Left ventricle myocardium inferior (tissue), 1 donor: ENCODE measurements at regions not wholly inside any gene's neighbourhood (a gene's known extent, or its start where the extent isn't known, plus 50 kb on each side); places are given as distances from the start of the nearest gene placed in this dataset.

Experiments
- DNase-seq: peaks from one replicate; pipeline ENCODE4 v3.0.0-alpha.2; 2020
- H3K27ac ChIP-seq: fragments of 200-600 bp; replicated peaks from 2 replicates; pipeline ENCODE4 v1.8.0; 2021
- H3K27me3 ChIP-seq: fragments of 200-600 bp; 2 replicates; pipeline ENCODE4 v1.8.0; 2021; ENCODE audit warnings: low read depth
- H3K36me3 ChIP-seq: fragments of 200-600 bp; 2 replicates; pipeline ENCODE4 v1.8.0; 2021
- H3K4me1 ChIP-seq: fragments of 200-600 bp; 2 replicates; pipeline ENCODE4 v1.8.0; 2021
- H3K4me3 ChIP-seq: fragments of 200-600 bp; 2 replicates; pipeline ENCODE4 v1.8.0; 2021; ENCODE audit warnings: mild to moderate bottlenecking, moderate library complexity
- H3K9me3 ChIP-seq: fragments of 200-600 bp; replicated peaks from 2 replicates; pipeline ENCODE4 v1.8.0; 2021
- intact Hi-C: fragments of 100-400 bp; cut with micrococcal nuclease; formaldehyde crosslinking; loops from one replicate; pipeline ENCODE4 v1.11.0; 2022
- TF ChIP-seq, protein P1 (sequence below): fragments of 200-600 bp; IDR thresholded peaks from 2 replicates; pipeline ENCODE4 v1.8.0; 2021; ENCODE audit warnings: antibody characterized with exemption, mild to moderate bottlenecking, borderline replicate concordance
- donor health status: DM: no; HTN: yes; CAD: no; lungs with severe emphysema.

DNA sequence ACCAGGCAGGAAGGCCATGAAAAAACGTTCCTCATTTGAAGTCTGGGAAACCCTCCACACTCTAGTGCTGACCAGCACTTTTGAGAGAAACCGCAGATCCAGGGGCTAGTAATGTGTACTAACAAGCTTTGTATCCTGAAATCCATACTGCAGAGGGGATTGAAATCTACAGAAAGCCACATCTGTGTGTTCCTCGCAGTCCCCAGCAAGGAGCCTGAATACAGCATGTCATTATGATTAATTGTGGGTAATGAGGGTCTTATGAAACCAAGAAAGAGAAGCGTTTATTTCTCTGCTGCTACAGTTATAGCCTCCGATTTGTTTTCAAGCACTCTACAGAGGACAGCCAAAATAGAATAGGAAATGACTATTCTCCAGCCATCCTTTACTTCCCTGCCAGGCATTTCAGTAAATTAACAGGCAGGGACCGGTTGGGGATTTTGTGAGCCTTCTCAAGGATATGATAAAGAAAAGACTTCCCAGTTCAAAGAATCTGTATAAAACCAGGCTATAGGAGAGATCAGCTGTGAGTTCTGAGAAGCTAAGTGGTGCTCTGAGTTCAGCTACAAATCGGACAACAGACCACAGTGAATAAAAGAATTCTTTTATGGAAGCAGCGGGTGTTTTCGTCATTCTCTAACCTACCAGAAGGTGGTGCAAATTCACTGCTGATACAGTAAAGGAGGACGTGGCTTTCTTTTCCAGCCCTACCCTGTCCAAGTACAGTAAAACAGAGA lies 133.4 kb downstream of the INSIG2 start:
- no peak overlapping the region for H3K4me3 ChIP-seq
- no peaks in the 10 kb centered on the region for H3K36me3 ChIP-seq
- no peak for DNase-seq
- H3K27ac ChIP-seq, result no peak overlapping the region
- intact Hi-C loops, result loop anchor here (5.0 kb wide), 1 partner anchor 631 kb away; no protein-coding TSS in a partner anchor
- H3K27me3 ChIP-seq, result peaks cover 100% of the 10 kb centered on the region
- TF ChIP-seq, protein P1, sequence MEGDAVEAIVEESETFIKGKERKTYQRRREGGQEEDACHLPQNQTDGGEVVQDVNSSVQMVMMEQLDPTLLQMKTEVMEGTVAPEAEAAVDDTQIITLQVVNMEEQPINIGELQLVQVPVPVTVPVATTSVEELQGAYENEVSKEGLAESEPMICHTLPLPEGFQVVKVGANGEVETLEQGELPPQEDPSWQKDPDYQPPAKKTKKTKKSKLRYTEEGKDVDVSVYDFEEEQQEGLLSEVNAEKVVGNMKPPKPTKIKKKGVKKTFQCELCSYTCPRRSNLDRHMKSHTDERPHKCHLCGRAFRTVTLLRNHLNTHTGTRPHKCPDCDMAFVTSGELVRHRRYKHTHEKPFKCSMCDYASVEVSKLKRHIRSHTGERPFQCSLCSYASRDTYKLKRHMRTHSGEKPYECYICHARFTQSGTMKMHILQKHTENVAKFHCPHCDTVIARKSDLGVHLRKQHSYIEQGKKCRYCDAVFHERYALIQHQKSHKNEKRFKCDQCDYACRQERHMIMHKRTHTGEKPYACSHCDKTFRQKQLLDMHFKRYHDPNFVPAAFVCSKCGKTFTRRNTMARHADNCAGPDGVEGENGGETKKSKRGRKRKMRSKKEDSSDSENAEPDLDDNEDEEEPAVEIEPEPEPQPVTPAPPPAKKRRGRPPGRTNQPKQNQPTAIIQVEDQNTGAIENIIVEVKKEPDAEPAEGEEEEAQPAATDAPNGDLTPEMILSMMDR, result peak; percentile 69
- peaks cover 16% of the 10 kb centered on the region for H3K4me1 ChIP-seq
- no peaks in the 10 kb centered on the region for H3K9me3 ChIP-seq

DNA sequence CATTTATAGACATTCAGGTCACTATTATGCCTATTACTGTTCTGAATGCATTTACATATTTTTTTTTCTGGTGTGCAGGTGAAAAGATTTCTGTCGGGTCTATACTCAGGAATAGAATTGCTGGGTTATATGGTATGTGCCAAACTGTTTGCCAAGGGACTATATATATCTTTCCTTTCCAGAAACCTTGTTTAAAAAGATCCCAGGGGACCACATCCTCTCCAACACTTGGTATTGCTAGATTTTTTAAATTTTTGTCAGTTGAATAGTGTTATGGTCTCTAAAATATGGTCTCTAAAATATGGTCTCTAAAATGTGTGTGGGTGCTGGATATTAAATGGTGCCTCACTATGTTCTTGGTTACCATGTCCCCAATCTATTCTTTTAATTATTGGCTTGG lies 131.3 kb downstream of the INSIG2 start:
- peaks cover 14% of the 10 kb centered on the region for H3K4me1 ChIP-seq
- intact Hi-C loops, result loop anchor here (5.0 kb wide), 1 partner anchor 633 kb away; no protein-coding TSS in a partner anchor
- H3K27me3 ChIP-seq, result peaks cover 100% of the 10 kb centered on the region
- H3K36me3 ChIP-seq, result no peaks in the 10 kb centered on the region
- H3K9me3 ChIP-seq, result no peaks in the 10 kb centered on the region
- H3K4me3 ChIP-seq, result no peak overlapping the region
- H3K27ac ChIP-seq, result no peak overlapping the region
- no peak for DNase-seq
- TF ChIP-seq, protein P1, result no peak

DNA sequence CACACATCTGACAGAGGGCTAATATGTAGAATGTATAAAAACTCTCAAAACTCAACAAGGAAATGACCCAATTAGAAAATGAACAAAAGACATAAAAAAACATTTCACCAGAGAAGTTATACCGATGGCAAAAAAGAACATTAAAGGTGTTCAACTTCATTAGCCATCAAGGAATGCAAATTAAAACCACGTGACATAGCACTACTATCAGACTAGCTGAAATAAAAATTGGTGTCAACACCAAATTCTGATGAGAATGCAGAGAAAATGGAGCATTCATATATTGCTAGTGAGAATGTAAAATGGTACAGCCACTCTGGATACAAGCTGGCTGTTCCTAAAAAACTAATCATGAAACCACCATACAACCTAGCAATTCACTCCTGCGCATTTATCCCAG lies 128.0 kb downstream of the INSIG2 start:
- intact Hi-C loops, result no loop called here
- Histone ChIP-seq H3K36me3 (no peaks in the 10 kb centered on the region), H3K27me3 (peaks cover 98% of the 10 kb centered on the region), H3K27ac (no peak overlapping the region), H3K4me3 (no peak overlapping the region), H3K9me3 (peaks cover 6% of the 10 kb centered on the region), H3K4me1 (no peaks in the 10 kb centered on the region)
- no peak for DNase-seq
- TF ChIP-seq, protein P1, result no peak

DNA sequence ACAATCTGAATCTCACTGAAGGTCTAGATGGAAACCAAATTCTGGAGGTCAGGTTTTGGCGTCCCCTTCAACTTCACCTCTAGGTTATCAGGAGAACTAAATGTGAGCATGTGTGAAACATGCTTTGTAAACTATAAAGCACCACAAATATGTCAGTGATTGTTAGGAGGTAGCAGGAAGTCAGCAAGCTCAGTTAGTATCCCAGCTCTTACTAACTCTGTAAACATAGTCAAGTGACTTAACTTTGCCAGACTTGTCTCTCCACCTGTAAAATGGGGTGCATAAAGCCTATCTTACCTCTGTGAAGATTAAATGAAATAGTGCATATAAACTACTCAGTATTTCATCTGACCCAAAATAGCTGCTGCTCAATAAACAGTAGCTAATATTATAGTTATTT lies 121.5 kb downstream of the INSIG2 start:
- intact Hi-C loops, result no loop called here
- H3K27me3 ChIP-seq, result peaks cover 97% of the 10 kb centered on the region
- TF ChIP-seq, protein P1, result no peak

DNA sequence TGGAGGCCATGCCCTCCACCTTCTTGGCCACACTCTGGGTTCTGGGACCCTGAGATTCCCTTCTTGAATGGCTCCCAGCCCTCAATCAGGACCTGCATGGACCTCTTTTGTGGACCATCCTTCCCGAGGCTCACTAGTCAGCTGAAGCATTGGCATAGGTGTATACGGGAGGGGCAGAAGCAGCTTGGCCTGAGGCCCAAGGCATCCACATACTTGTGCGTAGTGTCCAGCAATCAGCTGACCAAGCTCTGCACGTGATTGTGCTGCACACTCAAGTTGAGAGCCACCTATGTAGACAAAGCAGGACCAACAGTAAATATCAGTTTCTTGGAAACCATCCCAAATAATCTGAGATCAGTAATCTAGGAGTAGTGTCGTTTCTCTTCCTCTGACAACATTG lies 119.6 kb downstream of the INSIG2 start:
- DNase-seq, result no peak
- Histone ChIP-seq H3K27ac (no peak overlapping the region), H3K36me3 (no peaks in the 10 kb centered on the region), H3K9me3 (no peaks in the 10 kb centered on the region), H3K4me1 (no peaks in the 10 kb centered on the region), H3K27me3 (peaks cover 97% of the 10 kb centered on the region), H3K4me3 (no peak overlapping the region)
- TF ChIP-seq, protein P1, result no peak
- intact Hi-C loops, result no loop called here

More for the DNA sequence above, 121.5 kb downstream of the INSIG2 start:
- no peak overlapping the region for H3K27ac ChIP-seq
- H3K4me3 ChIP-seq, result no peak overlapping the region
- H3K9me3 ChIP-seq, result peaks cover 6% of the 10 kb centered on the region
- DNase-seq, result no peak
- H3K36me3 ChIP-seq, result no peaks in the 10 kb centered on the region
- no peaks in the 10 kb centered on the region for H3K4me1 ChIP-seq
